NCI-H2196 treated with DMSO at 0.1 percent for 48 hours (cell line): ENCODE measurements at regions not wholly inside any gene's neighbourhood (a gene's known extent, or its start where the extent isn't known, plus 50 kb on each side); places are given as distances from the start of the nearest gene placed in this dataset.

Experiments used
- DNase-seq: peaks from one replicate; lab custom pipeline; 2025; ENCODE audit not compliant: unreplicated experiment; lab: John Stamatoyannopoulos, UW

- no peak for DNase-seq
These were observed 146.1 kb downstream of the PDHA2 start for GRCh38 chr4:95985791-95986550.

GRCh38 chr4:95987851-95988250, 148.0 kb downstream of the PDHA2 start:
- DNase-seq, result no peak

- no peak for DNase-seq
These were observed 158.4 kb downstream of the PDHA2 start for GRCh38 chr4:95998311-95998710.

GRCh38 chr4:96003951-96004740, 164.3 kb downstream of the PDHA2 start:
- DNase-seq, result no peak

GRCh38 chr4:96009427-96010119, 169.7 kb downstream of the PDHA2 start:
- DNase-seq, result no peak

GRCh38 chr4:96012687-96013086, 172.8 kb downstream of the PDHA2 start:
- no peak for DNase-seq

GRCh38 chr4:96016634-96017299, 176.9 kb downstream of the PDHA2 start:
- no peak for DNase-seq

- DNase-seq, result no peak
These were observed 185.1 kb downstream of the PDHA2 start for GRCh38 chr4:96025011-96025410.

- no peak for DNase-seq
These were observed 195.8 kb downstream of the PDHA2 start for GRCh38 chr4:96035727-96036126.

GRCh38 chr4:96036781-96037180, 196.9 kb downstream of the PDHA2 start:
- DNase-seq, result no peak

- no peak for DNase-seq
These were observed 197.8 kb downstream of the PDHA2 start for GRCh38 chr4:96037705-96038104.

GRCh38 chr4:96039217-96039616, 199.3 kb downstream of the PDHA2 start:
- no peak for DNase-seq

- no peak for DNase-seq
These were observed 200.0 kb downstream of the PDHA2 start for GRCh38 chr4:96039803-96040436.

GRCh38 chr4:96044971-96045370, 205.1 kb downstream of the PDHA2 start:
- no peak for DNase-seq

- no peak for DNase-seq
These were observed 212.9 kb downstream of the PDHA2 start for GRCh38 chr4:96052827-96053226.

GRCh38 chr4:96056346-96056934, 216.5 kb downstream of the PDHA2 start:
- DNase-seq, result no peak

- no peak for DNase-seq
These were observed 223.7 kb downstream of the PDHA2 start for GRCh38 chr4:96063639-96064038.

GRCh38 chr4:96073461-96073860, 233.6 kb downstream of the PDHA2 start:
- DNase-seq, result no peak

GRCh38 chr4:96092151-96092705, 252.3 kb downstream of the PDHA2 start:
- no peak for DNase-seq

GRCh38 chr4:96093057-96093456, 253.2 kb downstream of the PDHA2 start:
- no peak for DNase-seq
